NOMO-1 treated with DMSO at 0.1 percent for 48 hours (cell line): ENCODE measurements at regions not wholly inside any gene's neighbourhood (a gene's known extent, or its start where the extent isn't known, plus 50 kb on each side); places are given as distances from the start of the nearest gene placed in this dataset.
A peak's percentile ranks its signal among the peaks of the same experiment; 100 is the strongest.

Experiments used
- DNase-seq: peaks from one replicate; lab custom pipeline; 2025; ENCODE audit not compliant: unreplicated experiment; lab: John Stamatoyannopoulos, UW

GRCh38 chr21:14870853-14871149, 194.0 kb downstream of the NRIP1 start:
- no peak for DNase-seq

DNA sequence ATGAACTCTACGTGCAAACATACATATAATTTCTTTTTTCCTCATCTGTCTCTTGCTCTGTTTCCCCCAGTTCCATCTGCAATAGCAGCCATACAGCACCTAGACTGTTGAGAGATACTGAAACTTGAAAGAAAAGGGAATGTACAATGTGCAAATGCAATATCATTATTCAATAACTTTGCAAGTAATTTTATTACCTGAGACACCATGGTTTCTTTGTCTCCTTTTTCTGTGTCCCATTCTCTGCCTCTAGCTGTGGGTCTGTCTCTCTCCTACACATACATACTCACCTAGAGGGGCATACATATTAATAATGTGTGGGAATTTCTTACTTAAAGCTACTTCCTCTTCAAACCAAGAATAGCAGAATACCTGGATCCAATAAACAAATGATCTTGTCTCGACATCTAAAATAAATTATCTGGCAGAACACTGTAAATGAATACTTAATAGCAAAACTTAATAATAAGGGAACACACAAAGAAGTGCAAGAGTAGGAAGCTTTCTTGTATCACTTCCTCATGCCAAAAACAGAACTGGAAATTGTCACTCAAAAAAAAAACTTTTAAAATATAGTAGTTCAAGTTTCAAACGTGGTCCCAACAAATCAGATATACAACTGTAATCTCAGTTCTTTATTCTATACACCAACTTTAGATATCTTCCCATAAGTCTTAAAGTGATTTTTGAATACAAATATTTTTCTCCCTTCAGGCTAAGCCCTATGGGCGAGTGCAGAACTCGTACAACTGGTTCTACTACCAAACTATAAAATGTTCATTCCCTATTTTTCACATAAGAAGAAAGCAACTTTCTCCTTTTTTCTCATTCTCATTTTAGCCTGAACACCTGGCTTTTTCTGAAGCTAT, 194.6 kb downstream of the NRIP1 start:
- DNase-seq: peak; percentile 66

- DNase-seq: no peak
Observed at GRCh38 chr21:14866859-14867765, 197.7 kb downstream of the NRIP1 start.

- DNase-seq: peak; percentile 52
Observed at GRCh38 chr21:14864211-14865021, 200.4 kb downstream of the NRIP1 start.

GRCh38 chr21:14863745-14864210, 201.0 kb downstream of the NRIP1 start:
- no peak for DNase-seq

DNA sequence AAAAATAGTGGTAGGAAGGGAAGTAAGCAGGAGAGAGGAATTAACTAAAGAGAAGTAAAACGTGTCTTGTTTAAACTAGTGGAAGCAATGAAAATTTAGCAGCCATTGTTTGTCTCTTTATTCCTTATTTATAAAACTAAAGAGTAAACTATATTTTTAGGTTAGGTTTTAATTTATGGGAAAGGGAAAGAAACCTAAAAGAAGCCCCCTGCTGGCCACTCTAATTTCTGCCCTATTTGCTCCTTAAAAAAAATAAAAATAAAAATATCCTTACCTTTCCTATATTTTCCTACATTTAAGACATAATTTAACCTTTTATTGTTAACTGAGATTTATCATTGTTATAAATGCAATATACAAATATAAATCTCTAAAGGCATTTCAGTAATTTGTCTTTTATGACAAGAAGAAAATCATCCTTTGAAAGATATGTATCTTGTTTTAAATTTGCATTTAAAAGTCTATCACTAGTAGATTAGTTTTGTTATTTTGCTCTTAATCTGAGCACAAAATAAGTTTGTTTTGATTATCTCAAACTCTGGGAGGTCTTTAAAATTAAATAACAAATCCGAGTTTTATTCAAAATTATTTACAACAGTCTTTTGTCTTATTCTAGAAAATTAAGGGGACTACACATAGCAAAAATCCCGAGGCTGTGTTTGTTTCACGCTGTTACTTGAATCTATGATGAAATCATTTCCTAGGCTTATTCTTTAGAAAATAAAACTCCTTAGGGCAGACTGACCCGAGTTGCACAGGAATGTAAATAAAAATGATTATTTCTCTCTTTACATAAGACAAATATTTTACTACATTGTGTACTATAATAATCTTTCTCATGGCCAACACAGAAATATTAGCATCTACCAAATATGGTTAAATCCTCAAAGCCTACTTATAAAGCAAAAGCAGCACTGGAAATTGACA, 201.7 kb downstream of the NRIP1 start:
- no peak for DNase-seq

DNA sequence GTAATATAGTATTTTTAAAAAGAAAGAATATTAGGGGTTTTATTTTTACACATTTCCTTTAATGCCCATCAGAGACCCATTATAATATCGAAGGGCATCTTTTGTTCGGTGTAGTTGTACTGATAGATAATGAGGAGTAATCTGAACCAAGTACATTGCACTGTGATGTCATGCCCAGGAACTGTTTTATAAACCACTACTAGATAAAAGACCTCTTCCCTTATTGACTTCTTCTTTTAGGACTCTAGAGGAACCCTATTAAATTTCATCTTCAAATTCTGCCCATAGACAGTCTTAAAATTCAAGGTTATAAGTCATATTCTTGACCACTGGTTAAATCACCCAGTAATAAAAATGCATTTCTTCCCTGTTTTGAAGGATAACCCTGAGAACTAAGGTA, 206.5 kb downstream of the NRIP1 start:
- peak; percentile 55 for DNase-seq

DNA sequence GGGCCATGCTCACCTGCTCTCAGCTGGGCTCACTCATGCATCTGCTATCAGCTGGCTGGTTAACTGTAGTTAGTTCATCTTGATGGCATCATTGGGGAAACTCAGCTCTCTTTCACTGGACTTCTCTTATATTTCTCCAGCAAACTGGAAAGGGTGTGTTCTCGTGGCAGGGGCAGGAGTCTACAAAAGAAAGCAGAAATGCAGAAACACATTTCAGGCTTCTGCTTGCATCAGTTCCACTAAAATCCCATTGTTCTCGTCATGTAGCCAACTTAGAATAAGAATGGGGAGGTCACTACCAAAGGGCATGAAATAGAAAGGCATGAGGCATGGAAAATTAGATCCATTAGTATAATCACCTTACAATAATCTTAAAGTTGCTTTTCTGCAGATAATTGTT, 207.3 kb downstream of the NRIP1 start:
- no peak for DNase-seq

DNA sequence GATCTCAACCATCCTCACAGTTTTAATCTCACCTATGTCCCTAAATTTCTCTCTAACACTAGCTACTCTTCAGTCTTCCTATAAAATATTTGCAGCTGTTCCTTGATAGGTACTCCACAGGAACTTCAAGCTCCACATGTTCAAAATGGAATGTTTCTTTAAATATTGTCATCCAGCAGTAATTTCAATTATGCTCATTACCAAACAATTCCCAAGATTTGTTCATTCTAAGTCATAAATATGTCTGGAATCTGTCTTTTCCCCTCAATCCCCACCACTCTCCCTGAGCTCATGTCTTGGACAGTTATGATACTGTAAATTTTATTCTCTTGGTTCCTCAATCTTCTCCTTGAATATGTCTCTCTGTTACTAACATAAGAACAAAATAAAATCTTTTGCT, 214.4 kb downstream of the NRIP1 start:
- no peak for DNase-seq

DNA sequence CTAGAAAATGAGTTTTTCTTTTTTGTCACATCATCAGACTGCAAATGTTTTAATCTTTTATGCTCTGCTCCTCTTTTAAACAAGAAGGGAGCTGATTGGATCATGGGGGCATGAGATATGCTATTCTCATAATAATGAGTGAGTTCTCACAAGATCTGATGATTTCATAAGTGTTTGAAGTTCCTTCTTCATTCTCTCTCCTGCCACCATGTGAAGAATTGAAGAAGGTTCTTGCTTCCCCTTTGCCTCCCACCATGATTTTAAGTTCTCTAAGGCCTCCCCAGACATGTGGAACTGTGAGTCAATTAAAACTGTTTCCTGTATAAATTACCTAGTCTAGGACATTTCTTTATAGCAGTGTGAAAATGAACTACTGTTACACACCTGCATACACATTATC, 218.2 kb downstream of the NRIP1 start:
- peak; percentile 52 for DNase-seq

DNA sequence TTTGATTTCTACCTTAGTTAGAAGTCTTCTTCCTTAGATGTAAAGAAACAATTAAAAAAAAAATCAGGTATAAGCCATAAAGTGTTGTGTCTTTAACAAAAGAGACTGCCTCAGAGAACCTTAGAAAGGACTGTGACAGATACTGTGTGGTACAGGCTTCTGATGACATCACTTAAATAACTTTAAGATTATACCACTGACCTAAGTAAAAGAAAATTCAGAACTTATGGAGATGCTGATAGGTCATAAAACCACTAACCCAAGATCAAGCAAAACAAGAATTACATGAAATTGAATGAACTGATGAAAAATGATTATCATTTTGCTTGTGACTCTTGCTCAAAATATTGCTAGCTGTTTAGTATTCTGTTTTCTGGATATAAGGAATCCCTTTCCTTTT, 220.8 kb downstream of the NRIP1 start:
- no peak for DNase-seq

GRCh38 chr21:14842601-14843000, 222.2 kb downstream of the NRIP1 start:
- no peak for DNase-seq

DNA sequence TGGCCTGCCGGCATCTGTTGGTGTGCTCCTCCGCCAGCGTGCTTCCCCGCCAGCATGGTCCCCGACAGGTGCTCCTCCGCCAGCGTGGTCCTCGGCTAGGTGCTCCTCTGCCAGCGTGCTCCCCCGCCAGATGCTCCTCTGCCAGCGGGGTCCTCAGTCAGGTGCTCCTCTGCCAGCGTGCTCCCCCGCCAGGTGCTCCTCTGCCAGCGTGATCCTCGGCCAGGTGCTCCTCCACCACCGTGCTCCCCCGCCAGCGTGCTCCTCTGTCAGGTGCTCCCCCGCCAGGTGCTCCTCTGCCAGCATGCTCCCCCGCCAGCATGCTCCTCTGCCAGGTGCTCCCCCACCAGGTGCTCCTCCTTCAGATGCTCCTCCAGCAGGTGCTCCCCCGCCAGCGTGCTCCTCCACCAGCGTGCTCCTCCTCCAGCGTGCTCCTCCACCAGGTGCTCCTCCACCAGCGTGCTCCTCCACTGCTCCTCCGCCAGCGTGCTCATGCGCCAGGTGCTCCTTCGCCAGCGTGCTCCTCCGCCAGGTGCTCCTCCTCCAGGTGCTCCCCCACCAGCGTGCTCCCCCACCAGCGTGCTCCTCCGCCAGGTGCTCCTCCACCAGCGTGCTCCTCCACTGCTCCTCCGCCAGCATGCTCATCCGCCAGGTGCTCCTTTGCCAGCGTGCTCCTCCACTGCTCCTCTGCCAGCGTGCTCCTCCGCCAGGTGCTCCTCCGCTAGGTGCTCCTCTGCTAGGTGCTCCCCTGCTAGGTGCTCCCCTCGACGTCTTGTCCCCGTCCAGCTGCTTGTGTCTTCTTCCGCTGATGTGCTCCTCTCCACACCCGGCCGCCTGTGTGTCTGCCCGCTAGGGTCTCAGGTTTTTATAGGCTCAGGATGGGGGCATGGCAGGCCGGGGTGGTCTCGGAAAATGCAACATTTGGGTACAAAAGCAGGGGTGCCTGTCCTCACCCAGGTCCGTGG, 223.0 kb downstream of the NRIP1 start:
- no peak for DNase-seq

GRCh38 chr21:14838400-14838799, 226.4 kb downstream of the NRIP1 start:
- no peak for DNase-seq

DNA sequence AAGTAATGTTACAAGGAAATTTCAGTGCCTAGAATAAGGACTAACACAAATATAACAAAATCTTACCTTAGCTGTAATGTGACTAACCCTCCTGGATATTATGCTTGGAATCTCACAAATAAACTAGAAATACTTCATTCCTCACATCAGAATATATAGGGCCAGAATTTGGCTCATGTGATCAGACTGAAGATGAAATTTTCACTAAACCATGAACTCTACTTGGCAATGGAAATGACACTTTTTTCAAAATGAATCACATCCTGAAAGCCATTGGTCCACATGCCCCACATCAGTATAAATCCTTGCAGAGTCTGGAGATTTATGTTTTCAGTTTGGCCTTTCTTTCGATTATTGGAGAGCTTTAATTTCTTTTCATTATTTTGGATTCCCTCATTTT, 227.8 kb downstream of the NRIP1 start:
- no peak for DNase-seq

DNA sequence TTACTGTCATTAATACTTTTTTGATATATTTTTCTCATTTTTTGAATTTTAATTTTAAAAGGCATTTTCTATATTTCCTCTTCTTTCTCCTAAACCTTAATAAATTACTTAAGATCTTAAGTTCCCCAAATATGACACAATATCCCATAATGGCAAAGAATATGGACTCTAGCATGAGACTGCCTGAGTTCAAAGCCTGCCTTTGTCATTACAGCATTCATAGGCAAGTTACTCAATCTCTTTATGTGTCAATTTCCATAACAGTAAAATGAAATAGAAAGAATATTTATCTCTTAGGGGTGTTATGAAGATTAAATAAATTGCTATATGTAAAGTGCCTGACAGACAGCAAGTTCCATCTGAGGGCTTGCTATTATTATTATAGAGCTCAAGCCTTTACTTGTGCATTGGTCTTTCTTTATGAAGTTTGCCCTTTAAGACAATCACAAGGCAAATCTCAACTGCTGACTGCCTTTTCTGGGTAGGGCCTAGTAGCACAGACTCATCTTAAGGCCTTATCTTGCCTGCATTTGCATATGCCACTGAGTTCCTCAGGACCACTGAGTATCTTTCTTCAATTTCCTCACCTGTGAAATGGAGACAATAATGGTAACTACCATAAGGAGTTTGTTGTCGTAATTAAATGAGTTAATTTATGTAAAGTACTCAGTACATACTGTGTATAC, 231.0 kb downstream of the NRIP1 start:
- DNase-seq: no peak

DNA sequence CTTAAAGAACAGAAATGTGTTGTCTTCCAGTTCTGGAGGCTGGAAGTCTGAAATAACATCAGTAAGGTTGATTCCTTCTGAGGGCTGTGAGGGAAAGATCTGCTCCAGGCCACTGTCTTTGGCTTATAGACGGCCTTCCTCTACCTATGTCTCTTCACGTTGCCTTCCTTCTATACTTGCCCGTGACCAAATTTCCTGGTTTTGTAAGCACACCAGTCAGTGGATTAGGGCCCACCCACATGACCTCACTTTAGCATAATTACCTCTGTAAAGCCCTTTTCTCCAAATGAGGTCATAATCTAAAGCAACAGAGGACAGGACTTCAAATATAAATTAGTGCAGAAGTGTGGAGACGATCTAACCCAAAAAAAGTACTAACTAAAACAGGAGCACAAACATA, 231.6 kb downstream of the NRIP1 start:
- no peak for DNase-seq

DNA sequence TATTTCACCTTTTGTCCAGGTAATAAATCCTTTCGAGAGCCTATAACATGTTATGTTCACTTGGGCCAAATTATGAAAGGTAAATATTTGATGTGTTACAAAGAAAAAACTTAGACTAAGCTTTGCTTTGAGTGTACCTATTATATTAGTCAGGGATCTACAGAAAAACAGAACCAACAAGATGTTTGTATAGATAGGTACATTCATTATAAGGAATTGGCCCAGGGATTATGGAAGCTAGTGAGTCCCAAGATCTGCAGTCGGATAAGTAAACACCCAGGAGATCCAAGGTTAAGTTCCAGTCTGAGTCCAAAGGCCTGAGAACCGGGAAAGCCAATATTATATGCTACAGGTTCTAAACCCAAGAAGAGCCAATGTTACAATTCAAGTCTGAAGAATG, 234.5 kb downstream of the NRIP1 start:
- DNase-seq: no peak

DNA sequence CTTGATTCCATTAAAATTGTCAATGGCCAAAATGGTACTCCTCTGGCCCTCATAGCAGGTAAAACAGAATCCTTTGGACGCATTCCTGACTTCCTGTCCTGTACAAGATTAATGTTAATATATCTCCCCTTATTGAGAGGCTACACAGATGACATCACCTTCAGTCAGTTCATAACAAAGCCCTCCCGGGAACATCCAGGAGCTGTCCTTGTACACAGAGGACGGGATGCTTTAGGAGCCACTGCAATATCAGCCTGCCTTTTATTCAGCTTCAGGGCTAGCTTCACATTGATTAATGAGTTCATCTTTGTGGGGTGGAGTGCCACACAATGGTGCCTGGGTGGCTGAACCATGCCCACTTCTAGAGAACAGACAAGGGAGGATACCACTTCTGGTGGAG, 235.1 kb downstream of the NRIP1 start:
- DNase-seq: no peak
